H9 (cell line): ENCODE measurements at regions not wholly inside any gene's neighbourhood (a gene's known extent, or its start where the extent isn't known, plus 50 kb on each side); places are given as distances from the start of the nearest gene placed in this dataset.
"Not testable (repeated sequence)": the region's sequence is repeated elsewhere in the genome, so short reads cannot be mapped to it uniquely, and the experiment has no call there.

Experiments used
- DNase-seq: peaks from one replicate; pipeline ENCODE4 v3.0.0-alpha.2; 2017
- H2AFZ ChIP-seq: one replicate; pipeline ENCODE4 v1.6.1; 2013; ENCODE audit warnings: mild to moderate bottlenecking, low read length, control low read depth, moderate library complexity
- H2AK5ac ChIP-seq: 2 replicates; pipeline ENCODE4 v1.6.1; 2013; ENCODE audit warnings: low read length, control low read depth, mixed read lengths; ENCODE audit not compliant: insufficient read length
- H2BK120ac ChIP-seq: one replicate; pipeline ENCODE4 v1.6.1; 2013; ENCODE audit warnings: low read depth, mild to moderate bottlenecking, low read length, control low read depth, inconsistent platforms; ENCODE audit not compliant: poor library complexity, severe bottlenecking
- H2BK12ac ChIP-seq: 2 replicates; pipeline ENCODE4 v1.6.1; 2013; ENCODE audit warnings: low read length, control low read depth, mixed read lengths, low read depth; ENCODE audit not compliant: insufficient read length
- H2BK15ac ChIP-seq: 2 replicates; pipeline ENCODE4 v1.6.1; 2013; ENCODE audit warnings: low read depth, low read length, control low read depth
- H2BK20ac ChIP-seq: one replicate; pipeline ENCODE4 v1.6.1; 2013; ENCODE audit warnings: low read depth, mild to moderate bottlenecking, low read length, control low read depth, inconsistent platforms; ENCODE audit not compliant: poor library complexity, severe bottlenecking
- H2BK5ac ChIP-seq: 2 replicates; pipeline ENCODE4 v1.6.1; 2013; ENCODE audit warnings: low read length, control low read depth, mixed read lengths; ENCODE audit not compliant: insufficient read length
- H3K14ac ChIP-seq: 2 replicates; pipeline ENCODE4 v1.6.1; 2013; ENCODE audit warnings: low read length, control low read depth; ENCODE audit not compliant: insufficient read depth
- H3K18ac ChIP-seq: 2 replicates; pipeline ENCODE4 v1.6.1; 2013; ENCODE audit warnings: low read depth, mild to moderate bottlenecking, mixed read lengths, low read length, control low read depth; ENCODE audit not compliant: insufficient read length
- H3K23ac ChIP-seq: 2 replicates; pipeline ENCODE4 v1.6.1; 2013; ENCODE audit warnings: low read length, control low read depth, mixed read lengths, low read depth; ENCODE audit not compliant: insufficient read length
- H3K23me2 ChIP-seq: 2 replicates; pipeline ENCODE4 v1.6.1; 2013; ENCODE audit warnings: low read depth, mild to moderate bottlenecking, mixed read lengths, low read length, control low read depth; ENCODE audit not compliant: insufficient read length, poor library complexity, severe bottlenecking
- H3K27ac ChIP-seq: 2 replicates; pipeline ENCODE4 v1.5.1; 2013; ENCODE audit warnings: low read length, control low read depth, mixed read lengths, low read depth; ENCODE audit not compliant: insufficient read length
- H3K27me3 ChIP-seq: 2 replicates; pipeline ENCODE4 v1.6.1; 2013; ENCODE audit warnings: low read length, control low read depth, inconsistent platforms; ENCODE audit not compliant: insufficient read depth
- H3K4ac ChIP-seq: 2 replicates; pipeline ENCODE4 v1.6.1; 2013; ENCODE audit warnings: low read depth, mild to moderate bottlenecking, control low read depth, inconsistent platforms, low read length, moderate library complexity
- H3K4me1 ChIP-seq: 2 replicates; pipeline ENCODE4 v1.6.1; 2013; ENCODE audit warnings: low read length, control low read depth, inconsistent platforms; ENCODE audit not compliant: insufficient read depth
- H3K4me2 ChIP-seq: 2 replicates; pipeline ENCODE4 v1.6.1; 2013; ENCODE audit warnings: low read length, control low read depth, mixed read lengths; ENCODE audit not compliant: insufficient read length, insufficient read depth
- H3K56ac ChIP-seq: 2 replicates; pipeline ENCODE4 v1.6.1; 2013; ENCODE audit warnings: low read depth, mild to moderate bottlenecking, mixed read lengths, low read length, control low read depth; ENCODE audit not compliant: insufficient read length
- H3K79me1 ChIP-seq: 2 replicates; pipeline ENCODE4 v1.6.1; 2013; ENCODE audit warnings: low read depth, mild to moderate bottlenecking, moderate library complexity, low read length, control low read depth, inconsistent platforms; ENCODE audit not compliant: insufficient read depth, poor library complexity, severe bottlenecking
- H3K79me2 ChIP-seq: 2 replicates; pipeline ENCODE4 v1.6.1; 2013; ENCODE audit warnings: low read length, control low read depth, inconsistent platforms; ENCODE audit not compliant: insufficient read depth
- H3K9ac ChIP-seq: 2 replicates; pipeline ENCODE4 v1.6.1; 2013; ENCODE audit warnings: low read length, control low read depth, mixed read lengths; ENCODE audit not compliant: insufficient read length; ENCODE audit errors: extremely low read depth
- H3K9me3 ChIP-seq: one replicate; pipeline ENCODE4 v1.6.1; 2013; ENCODE audit warnings: low read depth, low read length, inconsistent platforms; ENCODE audit not compliant: control insufficient read depth
- H3T11ph ChIP-seq: one replicate; pipeline ENCODE4 v1.6.1; 2013; ENCODE audit warnings: mild to moderate bottlenecking, low read length, control low read depth, inconsistent platforms
- H4K20me1 ChIP-seq: one replicate; pipeline ENCODE4 v1.6.1; 2013; ENCODE audit not compliant: control insufficient read depth, insufficient read length, insufficient read depth
- H4K5ac ChIP-seq: 2 replicates; pipeline ENCODE4 v1.6.1; 2013; ENCODE audit warnings: low read depth, mild to moderate bottlenecking, mixed read lengths, low read length, control low read depth; ENCODE audit not compliant: insufficient read length
- H4K8ac ChIP-seq: replicated peaks from 2 replicates; pipeline ENCODE4 v1.6.1; 2013; ENCODE audit warnings: low read length, control low read depth, mixed read lengths, low read depth; ENCODE audit not compliant: insufficient read length
- H4K91ac ChIP-seq: 2 replicates; pipeline ENCODE4 v1.6.1; 2013; ENCODE audit warnings: low read depth, mild to moderate bottlenecking, moderate library complexity, mixed read lengths, low read length, control low read depth; ENCODE audit not compliant: insufficient read length
- H3K27ac Mint-ChIP-seq, 3 experiments: 2 replicates in 2 of 3; 3 replicates in 1 of 3; pipeline ENCODE4 v1.8.0; 2020 to 2021; ENCODE audit warnings: mixed read lengths in 3 of 3, mild to moderate bottlenecking in 1 of 3, moderate library complexity in 1 of 3
- H3K27me3 Mint-ChIP-seq: 2 replicates; pipeline ENCODE4 v1.8.0; 2021; ENCODE audit warnings: low read depth, mild to moderate bottlenecking, moderate library complexity, mixed read lengths
- H3K36me3 Mint-ChIP-seq, 3 experiments: 2 replicates in 2 of 3; 3 replicates in 1 of 3; pipeline ENCODE4 v1.8.0; 2020 to 2021; ENCODE audit warnings: low read depth in 3 of 3, mixed read lengths in 3 of 3; ENCODE audit not compliant: insufficient read depth in 1 of 3
- H3K4me1 Mint-ChIP-seq, 2 experiments: 2 replicates each; pipeline ENCODE4 v1.8.0; 2020; ENCODE audit warnings: mixed read lengths in 2 of 2
- H3K4me3 Mint-ChIP-seq, 2 experiments: 2 replicates in 1 of 2; 3 replicates in 1 of 2; pipeline ENCODE4 v1.8.0; 2020 to 2021; ENCODE audit warnings: mild to moderate bottlenecking in 2 of 2, mixed read lengths in 2 of 2, moderate library complexity in 1 of 2
- H3K9me3 Mint-ChIP-seq, 2 experiments: 2 replicates in 1 of 2; 3 replicates in 1 of 2; pipeline ENCODE4 v1.8.0; 2020; ENCODE audit warnings: mild to moderate bottlenecking in 2 of 2, mixed read lengths in 2 of 2, moderate library complexity in 1 of 2
- CTCF ChIP-seq: fragments of 200-600 bp; sonication (generic); conservative IDR thresholded peaks from 3 replicates; pipeline ENCODE4 v1.8.0; 2021; ENCODE audit warnings: antibody characterized with exemption, mild to moderate bottlenecking
- WGBS: extraction: QIAGEN DNeasy Blood & Tissue Kit; methylation state at CpG from one replicate; pipeline ENCODE4 v1.1.7; 2013; ENCODE audit warnings: missing lambda C conversion rate, low lambda C conversion rate, mixed read lengths; ENCODE audit not compliant: insufficient read length; ENCODE audit errors: extremely low coverage; 5-methylcytosine and 5-hydroxymethylcytosine counted together

DNA sequence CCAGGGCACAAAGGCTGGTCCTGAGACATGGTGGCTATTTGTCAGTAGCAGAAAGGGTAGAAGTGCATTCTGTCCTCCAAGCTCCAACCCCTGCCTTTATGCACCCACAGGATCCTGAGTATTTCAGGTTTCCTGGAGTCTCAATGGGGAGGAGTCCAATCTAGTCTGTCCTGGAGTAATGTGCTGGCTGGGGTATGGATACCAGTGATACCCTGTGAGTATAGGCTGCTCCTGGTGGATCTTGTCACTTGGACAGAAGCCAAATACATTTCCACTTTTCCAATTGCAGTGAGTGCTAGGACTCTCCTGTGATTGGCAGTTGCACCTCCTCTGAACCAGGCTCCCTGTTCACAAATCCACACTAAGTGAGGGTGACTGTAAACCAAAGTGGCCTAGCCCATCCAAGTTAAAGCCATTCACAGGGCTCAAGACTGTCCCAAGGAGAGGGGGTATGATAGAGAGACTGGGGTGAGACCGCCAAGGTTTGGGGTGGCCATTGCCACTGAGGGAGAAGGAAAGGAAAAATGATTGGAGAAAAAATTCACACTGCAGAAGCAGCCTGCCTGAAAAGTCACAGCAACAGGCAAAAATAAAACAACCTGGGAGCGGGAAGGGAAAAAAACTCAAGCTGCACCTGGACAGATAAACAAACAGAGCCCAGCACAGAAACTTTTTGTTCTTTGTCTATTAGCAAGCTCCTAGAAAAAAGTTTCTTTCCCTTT, 163.4 kb upstream of the ETV3 start:
- no peak overlapping the region for H3T11ph ChIP-seq
- no peak overlapping the region for H4K8ac ChIP-seq
- H2BK120ac ChIP-seq = no peak overlapping the region
- H3K14ac ChIP-seq = no peak overlapping the region
- no peak overlapping the region for H3K9ac ChIP-seq
- no peak overlapping the region for H2BK12ac ChIP-seq
- Mint-ChIP-seq H3K4me3 (no peak overlapping the region), H3K9me3 (no peaks in the 10 kb centered on the region), H3K27me3 (peaks cover 4% of the 10 kb centered on the region), H3K4me1 (no peaks in the 10 kb centered on the region), H3K36me3 (no peaks in the 10 kb centered on the region), H3K27ac (peak overlapping the region in 1 of 3 experiments; percentile 33; a peak in 1 of 7 replicates)
- no peak overlapping the region for H4K5ac ChIP-seq
- H4K20me1 ChIP-seq = no peaks in the 10 kb centered on the region
- WGBS = no CpG with 5 or more reads among the region's 2 CpGs
- no peaks in the 10 kb centered on the region for H3K9me3 ChIP-seq
- no peak for TF ChIP-seq CTCF
- DNase-seq = no peak
- H3K79me2 ChIP-seq = no peaks in the 10 kb centered on the region
- no peak overlapping the region for H3K4ac ChIP-seq
- H2BK5ac ChIP-seq = no peak overlapping the region
- H2AFZ ChIP-seq = no peak overlapping the region
- no peak overlapping the region for H2BK20ac ChIP-seq
- no peak overlapping the region for H3K4me2 ChIP-seq
- no peaks in the 10 kb centered on the region for H3K23me2 ChIP-seq
- no peaks in the 10 kb centered on the region for H3K4me1 ChIP-seq
- H2AK5ac ChIP-seq = no peak overlapping the region
- H3K56ac ChIP-seq = no peak overlapping the region
- H3K23ac ChIP-seq = no peak overlapping the region
- H3K18ac ChIP-seq = no peak overlapping the region
- no peak overlapping the region for H3K27ac ChIP-seq
- H4K91ac ChIP-seq = no peak overlapping the region
- H2BK15ac ChIP-seq = no peak overlapping the region
- H3K27me3 ChIP-seq = no peaks in the 10 kb centered on the region
- no peaks in the 10 kb centered on the region for H3K79me1 ChIP-seq

DNA sequence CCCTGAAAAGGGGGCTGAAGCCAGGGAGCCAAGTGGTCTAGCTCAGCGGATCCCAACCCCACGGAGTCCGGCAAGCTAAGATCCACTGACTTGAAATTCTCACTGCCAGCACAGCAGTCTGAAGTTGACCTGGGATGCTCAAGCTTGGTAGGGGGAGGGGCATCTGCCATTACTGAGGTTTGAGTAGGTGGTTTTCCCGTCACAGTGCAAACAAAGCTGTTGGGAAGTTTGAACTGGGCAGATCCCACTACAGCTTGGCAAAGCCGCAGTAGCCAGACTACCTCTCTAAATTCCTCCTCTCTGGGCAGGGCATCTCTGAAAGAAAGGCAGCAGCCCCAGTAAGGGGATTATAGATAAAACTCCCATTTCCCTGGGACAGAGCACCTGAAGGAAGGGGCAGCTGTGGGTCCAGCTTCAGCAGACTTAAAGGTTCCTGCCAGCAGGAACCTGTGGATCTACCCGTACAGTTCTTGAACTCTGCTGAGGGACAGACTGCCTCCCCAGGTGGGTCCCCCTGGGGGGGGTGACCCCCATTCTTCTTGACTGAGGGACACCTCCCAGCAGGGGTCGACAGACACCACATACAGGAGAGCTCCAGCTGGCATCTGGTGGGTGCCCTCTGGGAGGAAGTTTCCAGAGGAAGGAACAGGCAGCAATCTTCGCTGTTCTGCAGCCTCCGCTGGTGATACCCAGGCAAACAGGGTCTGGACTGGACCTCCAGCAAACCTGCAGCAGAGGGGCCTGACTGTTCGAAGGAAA, 156.4 kb upstream of the ETV3 start:
- WGBS = no CpG with 5 or more reads among the region's 10 CpGs
- H3K27me3 Mint-ChIP-seq, H4K8ac ChIP-seq, H3K9me3 ChIP-seq, H3K79me2 ChIP-seq, H3K4ac ChIP-seq, H3K23ac ChIP-seq, H3K4me1 Mint-ChIP-seq, H3K27me3 ChIP-seq, H3K56ac ChIP-seq, H3K27ac ChIP-seq, H2BK20ac ChIP-seq, H3K9me3 Mint-ChIP-seq, H2AK5ac ChIP-seq, H3K9ac ChIP-seq, H2BK120ac ChIP-seq, H3K18ac ChIP-seq, H3K23me2 ChIP-seq, H3K14ac ChIP-seq, H2AFZ ChIP-seq, H3K36me3 Mint-ChIP-seq, H2BK5ac ChIP-seq, H3K4me3 Mint-ChIP-seq, H2BK12ac ChIP-seq, H3K4me1 ChIP-seq, H4K20me1 ChIP-seq, H4K5ac ChIP-seq, H3K27ac Mint-ChIP-seq, DNase-seq, H3K4me2 ChIP-seq, H2BK15ac ChIP-seq, H3K79me1 ChIP-seq, H3T11ph ChIP-seq, H4K91ac ChIP-seq: not testable (repeated sequence)
